T-cell (primary cell): ENCODE measurements at regions not wholly inside any gene's neighbourhood (a gene's known extent, or its start where the extent isn't known, plus 50 kb on each side); places are given as distances from the start of the nearest gene placed in this dataset.

Experiments used
- ATAC-seq, 4 experiments: fragments of 200-7000 bp in 3 of 4; fragments of 150-1000 bp in 1 of 4; cut with Tn5 transposase; replicated peaks in 1 of 4; 1 replicate in 3 of 4; 2 replicates in 1 of 4; pipeline ENCODE4 v1.10.0; 2021; ENCODE audit warnings: moderate library complexity in 3 of 4, mild to moderate bottlenecking in 2 of 4, moderate number of reproducible peaks in 1 of 4
- CTCF ChIA-PET, 2 donors: fragments of 300-600 bp; sonication (Branson Sonifier 250); formaldehyde crosslinking; loops; one replicate each; lab custom pipeline; 2022; ENCODE audit warnings: antibody characterized with exemption in 2 of 2; lab: Charles Lee
- POLR2A ChIA-PET, 2 donors: fragments of 300-600 bp; sonication (Branson Sonifier 250); formaldehyde crosslinking; loops; one replicate each; lab custom pipeline; 2022; ENCODE audit warnings: antibody characterized with exemption in 2 of 2; lab: Charles Lee
- DNase-seq, 35 experiments: peaks; one replicate each; pipeline versions ENCODE4 v3.0.0 to v3.0.0-alpha.2; 2013 to 2023
- H3K27ac ChIP-seq: one replicate; pipeline ENCODE4 v1.5.1; 2013; ENCODE audit warnings: low read length
- H3K27me3 ChIP-seq, 2 experiments: replicated peaks in 1 of 2; 1 replicate in 1 of 2; 2 replicates in 1 of 2; pipeline versions ENCODE4 v1.6.1 to v1.7.0; 2013; ENCODE audit warnings: low read length in 1 of 2, mixed read lengths in 1 of 2; ENCODE audit not compliant: control insufficient read depth in 2 of 2, insufficient read depth in 2 of 2; ENCODE audit errors: extremely low read depth in 1 of 2
- H3K36me3 ChIP-seq, 2 donors: 1 replicate in 1 of 2; 2 replicates in 1 of 2; pipeline versions ENCODE4 v1.6.1 to v1.7.0; 2013; ENCODE audit warnings: low read length in 1 of 2; ENCODE audit not compliant: control insufficient read depth in 2 of 2, insufficient read depth in 1 of 2; ENCODE audit errors: extremely low read depth in 1 of 2
- H3K4me1 ChIP-seq, 2 experiments: 1 replicate in 1 of 2; 2 replicates in 1 of 2; pipeline versions ENCODE4 v1.6.1 to v1.7.0; 2013; ENCODE audit warnings: low read length in 2 of 2, mixed read lengths in 1 of 2; ENCODE audit not compliant: insufficient read depth in 2 of 2, control insufficient read depth in 1 of 2; ENCODE audit errors: extremely low read depth in 1 of 2
- H3K4me3 ChIP-seq, 2 donors: 1 replicate in 1 of 2; 2 replicates in 1 of 2; pipeline versions ENCODE4 v1.5.1 to v1.7.0; 2013; ENCODE audit warnings: mild to moderate bottlenecking in 2 of 2, low read length in 1 of 2, moderate library complexity in 1 of 2; ENCODE audit not compliant: control insufficient read depth in 1 of 2; ENCODE audit errors: extremely low read depth in 1 of 2
- H3K9me3 ChIP-seq: 2 replicates; pipeline ENCODE4 v1.7.0; 2013
- H3K27ac Mint-ChIP-seq, 2 donors: one replicate each; pipeline ENCODE4 v1.8.0; 2020 to 2021; ENCODE audit warnings: mild to moderate bottlenecking in 2 of 2, mixed read lengths in 2 of 2
- H3K27me3 Mint-ChIP-seq, 2 donors: one replicate each; pipeline ENCODE4 v1.8.0; 2021 to 2022; ENCODE audit warnings: mixed read lengths in 2 of 2
- H3K36me3 Mint-ChIP-seq: one replicate; pipeline ENCODE4 v1.8.0; 2021; ENCODE audit warnings: mixed read lengths
- H3K4me1 Mint-ChIP-seq, 3 donors: one replicate each; pipeline ENCODE4 v1.8.0; 2020 to 2022; ENCODE audit warnings: mixed read lengths in 3 of 3, mild to moderate bottlenecking in 1 of 3
- H3K4me3 Mint-ChIP-seq, 3 donors: one replicate each; pipeline ENCODE4 v1.8.0; 2020 to 2022; ENCODE audit warnings: mild to moderate bottlenecking in 3 of 3, mixed read lengths in 3 of 3, moderate library complexity in 3 of 3
- H3K9me3 Mint-ChIP-seq, 3 donors: one replicate each; pipeline ENCODE4 v1.8.0; 2020 to 2022; ENCODE audit warnings: mixed read lengths in 3 of 3
- WGBS: methylation state at CpG from one replicate; pipeline ENCODE4 v1.1.5; 2013; ENCODE audit warnings: missing lambda C conversion rate; ENCODE audit not compliant: insufficient coverage; 5-methylcytosine and 5-hydroxymethylcytosine counted together

DNA sequence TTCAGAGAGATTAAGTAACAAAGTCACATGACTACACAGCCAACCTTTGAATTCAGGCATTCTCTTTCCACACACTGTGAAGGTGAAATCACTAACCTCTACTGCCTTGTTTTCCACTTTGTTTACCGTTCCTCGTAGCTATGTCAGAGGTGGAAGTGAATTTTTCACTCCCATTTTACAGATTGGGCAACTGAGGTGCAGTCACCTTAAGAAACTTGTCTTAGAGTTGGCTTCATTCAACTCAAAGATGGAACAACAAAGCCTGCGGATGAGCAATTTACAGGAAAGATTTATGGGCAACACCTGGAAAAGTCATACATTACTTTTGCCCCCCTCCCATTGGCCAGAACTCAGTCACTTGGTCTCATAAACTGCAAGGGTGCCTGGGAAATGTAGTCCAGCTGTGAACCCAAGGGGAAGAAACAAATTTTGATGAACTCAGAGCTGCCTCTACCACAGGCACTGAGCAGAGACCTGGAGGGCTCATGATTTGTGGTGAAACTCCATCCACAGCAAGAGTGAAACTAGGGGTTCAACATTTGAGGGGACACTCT is 784.6 kb upstream of the EEF2KMT start:
- Histone ChIP-seq H3K27ac (no peak overlapping the region), H3K27me3 (no peaks in the 10 kb centered on the region), H3K36me3 (no peaks in the 10 kb centered on the region), H3K4me1 (no peaks in the 10 kb centered on the region), H3K4me3 (no peak overlapping the region), H3K9me3 (no peaks in the 10 kb centered on the region)
- H3K4me3 Mint-ChIP-seq: no peak overlapping the region
- no peak for DNase-seq
- no peaks in the 10 kb centered on the region for H3K4me1 Mint-ChIP-seq
- H3K9me3 Mint-ChIP-seq: peaks cover 0 to 3% (median 0%) of the 10 kb centered on the region in 3 donors
- no peak overlapping the region for H3K27ac Mint-ChIP-seq
- H3K27me3 Mint-ChIP-seq: no peaks in the 10 kb centered on the region
- H3K36me3 Mint-ChIP-seq: no peaks in the 10 kb centered on the region
- WGBS: no CpG with 5 or more reads among the region's 3 CpGs
- POLR2A ChIA-PET: no interaction called here
- ATAC-seq: no peak
- CTCF ChIA-PET: no interaction called here

DNA sequence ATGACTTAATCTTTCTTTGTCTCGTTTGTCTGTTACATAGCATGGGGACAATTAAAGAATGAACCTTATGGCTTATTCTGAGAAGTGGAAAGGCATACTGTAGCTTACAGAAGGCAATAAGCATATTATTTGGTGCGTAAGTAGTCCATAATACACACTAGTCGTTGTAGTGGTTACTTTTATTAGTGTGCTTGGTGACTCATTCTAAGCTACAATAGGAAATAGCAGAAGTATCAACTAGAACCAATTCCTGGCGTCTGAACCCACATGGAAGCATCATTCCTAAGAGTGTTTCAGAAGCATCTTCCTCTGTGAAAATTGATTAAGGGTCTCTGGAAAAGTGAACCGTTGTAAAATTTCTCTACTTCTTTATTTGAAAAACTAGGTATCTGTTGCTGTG is 777.8 kb upstream of the EEF2KMT start:
- Histone ChIP-seq H3K4me1 (no peaks in the 10 kb centered on the region), H3K27ac (no peak overlapping the region), H3K27me3 (no peaks in the 10 kb centered on the region), H3K4me3 (no peak overlapping the region), H3K9me3 (no peaks in the 10 kb centered on the region), H3K36me3 (no peaks in the 10 kb centered on the region)
- ChIA-PET POLR2A (no interaction called here), CTCF (no interaction called here)
- Mint-ChIP-seq H3K4me1 (no peaks in the 10 kb centered on the region), H3K27me3 (no peaks in the 10 kb centered on the region), H3K36me3 (no peaks in the 10 kb centered on the region), H3K27ac (no peak overlapping the region), H3K4me3 (no peak overlapping the region), H3K9me3 (peaks cover 2 to 18% (median 4%) of the 10 kb centered on the region in 3 donors)
- WGBS: 80% methylated on average over 1 of the region's 5 CpGs
- ATAC-seq (no peak), DNase-seq (no peak)

DNA sequence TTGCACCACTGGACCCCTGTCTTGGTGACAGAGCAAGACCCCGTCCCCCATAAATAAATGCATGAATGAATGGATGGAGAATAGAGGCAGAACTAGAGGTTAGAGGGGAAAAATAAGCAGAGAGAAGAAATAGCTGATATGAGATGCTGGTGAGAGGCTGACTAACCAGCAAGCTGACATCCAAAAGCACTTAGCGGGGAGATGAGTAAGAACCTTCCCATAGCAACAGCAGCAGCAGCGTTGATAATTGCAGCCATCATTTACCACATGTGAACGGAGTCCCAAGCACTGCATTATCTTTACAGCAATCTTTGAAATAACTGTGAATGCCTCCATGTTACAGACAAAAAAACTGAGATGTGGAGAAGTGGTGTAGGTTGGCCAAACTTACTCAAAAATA is 777.3 kb upstream of the EEF2KMT start:
- H3K27ac Mint-ChIP-seq: no peak overlapping the region
- WGBS: no CpG with 5 or more reads among the region's 4 CpGs
- ATAC-seq (no peak), DNase-seq (no peak)
- Histone ChIP-seq H3K9me3 (no peaks in the 10 kb centered on the region), H3K4me1 (no peaks in the 10 kb centered on the region), H3K27me3 (no peaks in the 10 kb centered on the region), H3K36me3 (no peaks in the 10 kb centered on the region), H3K27ac (no peak overlapping the region), H3K4me3 (no peak overlapping the region)
- H3K36me3 Mint-ChIP-seq: no peaks in the 10 kb centered on the region
- ChIA-PET POLR2A (no interaction called here), CTCF (no interaction called here)
- H3K9me3 Mint-ChIP-seq: peaks cover 2 to 18% (median 4%) of the 10 kb centered on the region in 3 donors
- H3K4me1 Mint-ChIP-seq: no peaks in the 10 kb centered on the region
- H3K4me3 Mint-ChIP-seq: no peak overlapping the region
- peaks cover 0 to 2% of the 10 kb centered on the region in 2 donors for H3K27me3 Mint-ChIP-seq

DNA sequence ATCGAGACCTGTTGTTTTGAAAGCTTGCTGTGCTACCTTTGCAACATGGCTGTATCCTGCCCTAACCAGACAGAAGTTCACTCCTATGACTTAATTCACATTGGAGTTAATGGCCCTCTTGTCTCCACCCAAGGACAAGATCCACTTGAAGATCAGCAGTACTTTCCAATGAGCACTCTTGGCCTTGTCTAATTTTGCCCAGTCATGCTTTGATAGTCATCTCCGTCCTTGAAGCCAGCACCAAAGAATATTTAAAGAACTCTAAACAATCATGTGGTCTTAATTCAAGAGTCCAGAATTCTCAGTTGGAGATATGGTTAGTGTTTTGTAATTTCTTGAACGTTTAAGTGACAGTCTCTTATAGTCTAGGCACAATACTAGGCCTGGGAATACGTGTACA is 775.6 kb upstream of the EEF2KMT start:
- Mint-ChIP-seq H3K9me3 (peaks cover 2 to 18% (median 4%) of the 10 kb centered on the region in 3 donors), H3K4me3 (no peak overlapping the region), H3K36me3 (no peaks in the 10 kb centered on the region), H3K4me1 (no peaks in the 10 kb centered on the region), H3K27me3 (peaks cover 0 to 2% of the 10 kb centered on the region in 2 donors), H3K27ac (no peak overlapping the region)
- DNase-seq (no peak), ATAC-seq (no peak)
- Histone ChIP-seq H3K27ac (no peak overlapping the region), H3K9me3 (no peaks in the 10 kb centered on the region), H3K27me3 (peaks cover 0 to 4% of the 10 kb centered on the region in 2 experiments), H3K36me3 (no peaks in the 10 kb centered on the region), H3K4me1 (no peaks in the 10 kb centered on the region), H3K4me3 (no peak overlapping the region)
- ChIA-PET CTCF (no interaction called here), POLR2A (no interaction called here)
- WGBS: 100% methylated on average over 1 of the region's 4 CpGs

DNA sequence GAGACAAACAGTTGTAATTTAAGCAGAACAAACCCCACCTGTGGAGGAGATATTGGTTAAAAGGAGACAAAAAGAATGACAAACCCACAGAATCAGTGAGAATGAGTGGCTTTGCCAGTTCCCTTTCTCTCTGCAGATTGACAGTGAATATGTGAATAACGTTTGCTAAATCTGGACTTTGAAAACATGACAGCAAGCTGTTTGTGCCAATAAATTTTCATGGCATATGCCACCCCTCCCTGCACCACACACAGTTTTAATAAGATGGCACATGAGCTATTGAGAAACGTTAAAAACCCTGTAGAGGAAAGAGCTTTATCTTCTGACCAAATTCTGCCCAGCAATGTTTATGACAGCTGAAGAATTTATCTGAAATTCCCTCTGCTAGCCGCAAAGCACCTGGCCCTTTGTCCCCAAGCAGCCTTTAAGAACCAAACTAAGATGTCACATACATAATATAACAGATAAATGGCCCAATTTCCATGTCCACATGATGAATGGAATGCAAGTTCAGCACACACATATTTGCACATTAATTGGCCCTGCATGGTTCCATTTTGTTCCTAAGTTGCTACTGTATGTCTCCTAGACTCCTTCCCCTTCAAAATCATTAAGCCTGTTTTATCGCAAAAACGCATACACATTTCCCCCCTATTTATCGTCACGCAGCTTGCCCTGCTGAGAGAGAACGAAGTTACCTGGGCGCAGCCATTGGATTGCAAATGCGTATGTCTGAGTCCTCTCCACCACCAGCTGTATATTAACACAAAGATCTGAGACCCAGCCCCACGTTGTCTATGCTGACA is 773.5 kb upstream of the EEF2KMT start:
- H3K27ac Mint-ChIP-seq: no peak overlapping the region
- H3K4me1 ChIP-seq: no peaks in the 10 kb centered on the region
- H3K27me3 Mint-ChIP-seq: peaks cover 0 to 2% of the 10 kb centered on the region in 2 donors
- H3K4me1 Mint-ChIP-seq: no peaks in the 10 kb centered on the region
- H3K9me3 Mint-ChIP-seq: peaks cover 0 to 14% (median 4%) of the 10 kb centered on the region in 3 donors
- no peak overlapping the region for H3K4me3 Mint-ChIP-seq
- no peaks in the 10 kb centered on the region for H3K36me3 ChIP-seq
- no peak for ATAC-seq
- POLR2A ChIA-PET: no interaction called here
- H3K9me3 ChIP-seq: no peaks in the 10 kb centered on the region
- no peaks in the 10 kb centered on the region for H3K36me3 Mint-ChIP-seq
- H3K27me3 ChIP-seq: peaks cover 0 to 4% of the 10 kb centered on the region in 2 experiments
- 15% methylated on average over 5 of the region's 11 CpGs for WGBS
- no peak overlapping the region for H3K27ac ChIP-seq
- CTCF ChIA-PET: no interaction called here
- H3K4me3 ChIP-seq: no peak overlapping the region
- no peak for DNase-seq

DNA sequence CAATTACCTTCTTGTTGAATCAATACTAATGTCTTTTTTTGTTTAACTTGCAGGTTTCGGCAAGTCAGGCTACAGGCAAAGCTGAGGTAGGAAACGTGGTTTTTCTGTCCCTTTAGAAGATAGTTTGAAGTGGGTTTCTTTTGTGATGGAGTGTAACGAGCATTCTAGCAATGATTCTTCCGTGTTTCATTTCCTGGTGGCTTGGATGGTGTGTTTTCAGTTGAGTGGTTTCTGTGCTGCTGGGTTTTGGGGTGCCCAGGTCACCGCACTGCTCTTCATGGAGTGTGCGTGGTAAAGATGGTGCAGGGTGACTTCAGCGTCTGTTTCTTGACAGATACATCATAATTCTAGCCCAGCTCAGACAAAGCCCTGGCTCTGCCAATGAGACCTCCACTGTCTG is 769.7 kb upstream of the EEF2KMT start:
- H3K27ac Mint-ChIP-seq: no peak overlapping the region
- WGBS: 20% methylated on average over 4 of the region's 7 CpGs
- no peaks in the 10 kb centered on the region for H3K9me3 ChIP-seq
- H3K4me3 ChIP-seq: no peak overlapping the region
- ATAC-seq (no peak), DNase-seq (no peak)
- H3K4me3 Mint-ChIP-seq: no peak overlapping the region
- no peaks in the 10 kb centered on the region for H3K36me3 Mint-ChIP-seq
- ChIA-PET CTCF (no interaction called here), POLR2A (no interaction called here)
- no peaks in the 10 kb centered on the region for H3K36me3 ChIP-seq
- no peaks in the 10 kb centered on the region for H3K4me1 Mint-ChIP-seq
- no peak overlapping the region for H3K27ac ChIP-seq
- H3K4me1 ChIP-seq: no peaks in the 10 kb centered on the region
- H3K27me3 ChIP-seq: peaks cover 0 to 7% of the 10 kb centered on the region in 2 experiments
- peaks cover 0 to 11% (median 7%) of the 10 kb centered on the region in 3 donors for H3K9me3 Mint-ChIP-seq
- peaks cover 0 to 2% of the 10 kb centered on the region in 2 donors for H3K27me3 Mint-ChIP-seq
